ENCODE measurements at regions not wholly inside any gene's neighbourhood (a gene's known extent, or its start where the extent isn't known, plus 50 kb on each side); places are given as distances from the start of the nearest gene placed in this dataset.

GRCh38 chr1:170355267-170355801 is 176.6 kb upstream of the GORAB start:
- H3K9ac ChIP-seq (ENCODE audit: low read length in 3 of 3) = no peak overlapping the region
- FAIRE-seq (no peak), DNase-seq (no peak)
- no peaks in the 10 kb centered on the region for H3K4me1 ChIP-seq (ENCODE audit: control insufficient read depth in 2 of 3, insufficient read depth in 2 of 3, low read depth in 1 of 3, low read length in 3 of 3)
- H3K27ac ChIP-seq (ENCODE audit: low read depth in 2 of 2, low read length in 2 of 2) = no peak overlapping the region
- intact Hi-C loops (cut with DNase I) = no loop called here
- peaks cover 0 to 3% (median 0%) of the 10 kb centered on the region in 3 donors for H3K9me3 ChIP-seq (ENCODE audit: control insufficient read depth in 2 of 3, insufficient read depth in 1 of 3, low read length in 3 of 3)
- H3K36me3 ChIP-seq (ENCODE audit: control insufficient read depth in 2 of 3, insufficient read depth in 3 of 3, low read length in 3 of 3) = no peaks in the 10 kb centered on the region
- TF ChIP-seq CTCF (IDR thresholded peaks at IDR 0.05; ENCODE audit: borderline replicate concordance, extremely low read depth, insufficient read depth) = no peak
- H3K4me3 ChIP-seq (ENCODE audit: low read length in 3 of 3) = no peak overlapping the region
- H3K27me3 ChIP-seq (ENCODE audit: control insufficient read depth, insufficient read depth, low read length) = no peaks in the 10 kb centered on the region

DNA sequence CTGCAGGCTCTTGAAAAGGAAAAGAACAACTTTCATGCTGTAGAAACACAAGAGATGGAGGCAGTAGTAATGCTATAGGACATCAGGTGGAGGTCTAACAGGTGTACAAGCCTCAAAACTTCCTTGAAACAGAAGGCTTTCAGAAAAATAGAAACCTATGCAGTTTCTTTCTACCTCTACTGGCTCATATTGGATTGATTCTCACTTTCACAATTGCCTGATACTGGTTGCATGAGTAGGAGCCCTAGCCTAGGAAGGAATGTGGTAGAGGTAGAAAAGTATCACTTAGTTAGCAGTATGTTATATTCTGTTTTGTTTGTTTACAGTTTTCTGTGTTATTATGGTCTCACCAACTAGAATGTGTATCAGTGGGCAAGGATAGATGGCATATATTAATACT is 175.4 kb upstream of the GORAB start:
- Histone ChIP-seq H3K27ac (ENCODE audit: low read depth in 2 of 2, low read length in 2 of 2) (no peak overlapping the region), H3K9me3 (ENCODE audit: control insufficient read depth in 2 of 3, insufficient read depth in 1 of 3, low read length in 3 of 3) (peaks cover 0 to 3% (median 0%) of the 10 kb centered on the region in 3 donors), H3K9ac (ENCODE audit: low read length in 3 of 3) (no peak overlapping the region), H3K4me1 (ENCODE audit: control insufficient read depth in 2 of 3, insufficient read depth in 2 of 3, low read depth in 1 of 3, low read length in 3 of 3) (no peaks in the 10 kb centered on the region), H3K36me3 (ENCODE audit: control insufficient read depth in 2 of 3, insufficient read depth in 3 of 3, low read length in 3 of 3) (no peaks in the 10 kb centered on the region), H3K27me3 (ENCODE audit: control insufficient read depth, insufficient read depth, low read length) (no peaks in the 10 kb centered on the region), H3K4me3 (ENCODE audit: low read length in 3 of 3) (no peak overlapping the region)
- TF ChIP-seq CTCF (IDR thresholded peaks at IDR 0.05; ENCODE audit: borderline replicate concordance, extremely low read depth, insufficient read depth) = no peak
- DNase-seq = no peak
- no peak for FAIRE-seq
- intact Hi-C loops (cut with DNase I) = no loop called here

- FAIRE-seq (no peak), DNase-seq (no peak)
- intact Hi-C loops (cut with DNase I) = no loop called here
- H3K9me3 ChIP-seq (ENCODE audit: control insufficient read depth in 2 of 3, insufficient read depth in 1 of 3, low read length in 3 of 3) = peaks cover 0 to 7% (median 0%) of the 10 kb centered on the region in 3 donors
- no peaks in the 10 kb centered on the region for H3K27me3 ChIP-seq (ENCODE audit: control insufficient read depth, insufficient read depth, low read length)
- no peaks in the 10 kb centered on the region for H3K36me3 ChIP-seq (ENCODE audit: control insufficient read depth in 2 of 3, insufficient read depth in 3 of 3, low read length in 3 of 3)
- no peak overlapping the region for H3K9ac ChIP-seq (ENCODE audit: low read length in 3 of 3)
- no peak for TF ChIP-seq CTCF (IDR thresholded peaks at IDR 0.05; ENCODE audit: borderline replicate concordance, extremely low read depth, insufficient read depth)
- no peak overlapping the region for H3K4me3 ChIP-seq (ENCODE audit: low read length in 3 of 3)
- H3K4me1 ChIP-seq (ENCODE audit: control insufficient read depth in 2 of 3, insufficient read depth in 2 of 3, low read depth in 1 of 3, low read length in 3 of 3) = no peaks in the 10 kb centered on the region
- H3K27ac ChIP-seq (ENCODE audit: low read depth in 2 of 2, low read length in 2 of 2) = no peak overlapping the region
Observed at GRCh38 chr1:170357750-170358149, 174.2 kb upstream of the GORAB start.

DNA sequence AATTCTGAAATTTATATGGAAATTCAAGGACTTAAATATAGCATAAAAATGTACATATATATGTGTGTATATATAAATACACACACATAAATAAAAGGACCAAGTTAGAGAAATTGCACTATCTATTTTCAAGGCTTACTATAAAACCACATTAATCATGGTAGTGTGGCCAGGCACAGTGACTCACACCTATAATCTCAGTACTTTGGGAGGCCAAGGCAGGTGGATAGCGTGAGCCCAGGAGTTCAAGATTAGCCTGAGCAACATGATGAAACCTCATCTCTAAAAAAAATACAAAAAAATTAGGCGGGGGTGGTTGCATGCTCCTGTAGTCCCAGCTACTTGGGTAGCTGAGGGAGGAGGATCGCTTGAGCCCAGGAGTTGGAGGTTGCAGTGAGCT is 171.4 kb upstream of the GORAB start:
- intact Hi-C loops (cut with DNase I) = no loop called here
- DNase-seq (no peak), FAIRE-seq (no peak)
- H3K9me3 ChIP-seq (ENCODE audit: control insufficient read depth in 2 of 3, insufficient read depth in 1 of 3, low read length in 3 of 3) = peaks cover 0 to 12% (median 0%) of the 10 kb centered on the region in 3 donors
- H3K4me3 ChIP-seq (ENCODE audit: low read length in 3 of 3) = no peak overlapping the region
- H3K9ac ChIP-seq (ENCODE audit: low read length in 3 of 3) = no peak overlapping the region
- H3K36me3 ChIP-seq (ENCODE audit: control insufficient read depth in 2 of 3, insufficient read depth in 3 of 3, low read length in 3 of 3) = no peaks in the 10 kb centered on the region
- no peak for TF ChIP-seq CTCF (IDR thresholded peaks at IDR 0.05; ENCODE audit: borderline replicate concordance, extremely low read depth, insufficient read depth)
- no peaks in the 10 kb centered on the region for H3K4me1 ChIP-seq (ENCODE audit: control insufficient read depth in 2 of 3, insufficient read depth in 2 of 3, low read depth in 1 of 3, low read length in 3 of 3)
- no peaks in the 10 kb centered on the region for H3K27me3 ChIP-seq (ENCODE audit: control insufficient read depth, insufficient read depth, low read length)
- H3K27ac ChIP-seq (ENCODE audit: low read depth in 2 of 2, low read length in 2 of 2) = no peak overlapping the region

Measured in kidney (tissue), 13 donors.